Activated CD8-positive, alpha-beta memory T cell treated with anti-CD3 and anti-CD28 coated beads, Interleukin-2, amount 10 ng/mL, durations not matched to agents 7 days and 5 days (primary cell): ENCODE measurements at regions not wholly inside any gene's neighbourhood (a gene's known extent, or its start where the extent isn't known, plus 50 kb on each side); places are given as distances from the start of the nearest gene placed in this dataset.

Source experiments
- ATAC-seq: fragments of 150-1000 bp; cut with Tn5 transposase; one replicate; pipeline ENCODE4 v1.10.0; 2021; ENCODE audit warnings: moderate library complexity
- CTCF ChIA-PET: fragments of 350-600 bp; sonication (Branson Sonifier 250); formaldehyde crosslinking; loops from one replicate; lab custom pipeline; 2021; ENCODE audit warnings: antibody characterized with exemption; lab: Charles Lee
- DNase-seq: peaks from one replicate; pipeline ENCODE4 v3.0.0-alpha.2; 2020
- H3K27ac Mint-ChIP-seq: one replicate; pipeline ENCODE4 v1.8.0; 2021; ENCODE audit warnings: mild to moderate bottlenecking, mixed read lengths
- H3K27me3 Mint-ChIP-seq: one replicate; pipeline ENCODE4 v1.8.0; 2021; ENCODE audit warnings: mixed read lengths
- H3K36me3 Mint-ChIP-seq: one replicate; pipeline ENCODE4 v1.8.0; 2021; ENCODE audit warnings: mild to moderate bottlenecking, mixed read lengths
- H3K4me1 Mint-ChIP-seq: one replicate; pipeline ENCODE4 v1.8.0; 2021; ENCODE audit warnings: mixed read lengths
- H3K4me3 Mint-ChIP-seq: one replicate; pipeline ENCODE4 v1.8.0; 2021; ENCODE audit warnings: mild to moderate bottlenecking, moderate library complexity, mixed read lengths
- H3K9me3 Mint-ChIP-seq: one replicate; pipeline ENCODE4 v1.8.0; 2022; ENCODE audit warnings: low read depth, mixed read lengths

DNA sequence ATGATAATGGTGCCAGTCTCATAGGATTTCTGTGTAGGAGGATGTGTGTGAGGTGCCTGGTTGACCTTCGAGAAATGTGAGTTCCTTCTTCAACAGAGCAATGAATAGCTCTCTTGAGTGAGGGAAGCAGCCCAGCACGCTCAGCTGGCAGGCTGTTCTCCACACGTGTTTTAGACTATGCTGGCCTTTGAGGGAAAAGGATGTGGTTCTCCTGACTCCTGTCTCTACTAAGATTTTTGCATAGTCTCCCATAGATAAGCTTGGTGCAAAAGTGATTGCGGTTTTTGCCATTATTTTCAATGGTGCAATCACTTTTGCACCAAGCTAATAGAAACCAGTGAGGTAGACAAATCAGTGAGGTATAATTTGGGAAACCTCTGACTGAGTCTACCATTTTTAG lies 284.1 kb downstream of the SLC4A3 start:
- no peaks in the 10 kb centered on the region for H3K4me1 Mint-ChIP-seq
- H3K9me3 Mint-ChIP-seq = no peaks in the 10 kb centered on the region
- ATAC-seq (no peak), DNase-seq (no peak)
- H3K27me3 Mint-ChIP-seq = no peaks in the 10 kb centered on the region
- H3K27ac Mint-ChIP-seq = no peak overlapping the region
- no peaks in the 10 kb centered on the region for H3K36me3 Mint-ChIP-seq
- CTCF ChIA-PET = no interaction called here
- no peak overlapping the region for H3K4me3 Mint-ChIP-seq

DNA sequence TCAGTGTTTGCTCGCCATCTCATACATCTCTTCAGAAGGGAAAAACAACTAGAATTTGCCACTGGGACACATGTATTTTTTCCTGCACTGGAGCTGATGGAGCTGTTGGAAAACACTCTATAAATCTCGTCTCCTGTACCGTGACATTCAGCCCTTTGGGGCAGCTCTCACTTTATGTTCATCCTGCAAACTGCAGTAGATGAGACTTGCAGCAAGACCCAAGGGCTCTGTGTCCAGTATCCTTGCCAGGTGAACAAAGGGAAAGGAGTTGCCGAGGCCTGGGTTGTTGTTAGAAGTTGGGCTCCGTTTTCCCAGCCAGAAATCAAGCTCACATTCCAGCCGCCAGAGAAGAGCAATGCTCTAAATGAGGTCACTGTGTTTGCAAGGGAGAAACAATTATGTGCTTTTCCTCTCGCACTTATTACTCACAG lies 285.1 kb downstream of the SLC4A3 start:
- Mint-ChIP-seq H3K27me3 (no peaks in the 10 kb centered on the region), H3K36me3 (no peaks in the 10 kb centered on the region), H3K27ac (no peak overlapping the region), H3K9me3 (no peaks in the 10 kb centered on the region), H3K4me1 (no peaks in the 10 kb centered on the region), H3K4me3 (no peak overlapping the region)
- ATAC-seq = no peak
- DNase-seq = no peak
- CTCF ChIA-PET = no interaction called here

DNA sequence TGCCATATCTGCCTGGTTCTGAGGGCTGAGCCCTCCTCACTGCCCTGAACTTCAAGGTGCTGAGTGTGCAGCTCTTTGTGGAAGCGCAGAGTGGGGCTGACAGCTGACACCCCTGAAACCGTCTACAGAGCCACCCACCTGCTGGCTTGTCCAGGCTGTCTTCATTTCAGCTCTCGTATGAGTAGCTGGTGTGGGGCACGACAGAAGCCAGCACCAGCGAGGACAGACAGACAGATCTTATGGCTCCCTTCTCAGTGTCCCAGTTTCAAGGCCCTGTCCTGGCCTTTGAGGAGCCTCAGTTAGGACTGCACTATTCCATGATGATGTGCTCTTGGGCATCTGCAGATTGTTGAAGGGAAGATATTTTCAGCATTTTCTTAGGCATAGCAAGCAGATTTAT lies 287.1 kb downstream of the SLC4A3 start:
- no peaks in the 10 kb centered on the region for H3K4me1 Mint-ChIP-seq
- no peaks in the 10 kb centered on the region for H3K27me3 Mint-ChIP-seq
- no peaks in the 10 kb centered on the region for H3K36me3 Mint-ChIP-seq
- DNase-seq (no peak), ATAC-seq (no peak)
- CTCF ChIA-PET = no interaction called here
- H3K9me3 Mint-ChIP-seq = no peaks in the 10 kb centered on the region
- no peak overlapping the region for H3K27ac Mint-ChIP-seq
- H3K4me3 Mint-ChIP-seq = no peak overlapping the region

DNA sequence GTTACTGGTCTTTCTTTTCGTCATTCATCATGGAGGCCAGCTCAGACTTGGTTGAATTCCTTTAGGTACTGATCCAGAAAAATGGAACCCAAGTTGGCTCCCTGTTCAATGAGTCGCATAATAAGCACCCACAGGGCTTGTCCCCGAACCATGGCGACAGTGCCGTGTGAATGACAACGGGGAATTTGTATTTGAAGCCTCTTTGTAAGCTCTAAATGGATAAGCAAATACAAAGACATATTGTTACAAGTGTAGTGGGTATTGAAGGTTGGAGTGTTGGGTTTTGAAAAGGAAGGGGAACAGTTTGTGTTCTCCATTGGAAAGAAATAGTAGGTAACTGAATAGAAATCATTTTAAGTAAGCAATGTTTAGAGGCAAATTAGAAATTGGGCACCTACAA lies 288.9 kb downstream of the SLC4A3 start:
- no peak for DNase-seq
- CTCF ChIA-PET = no interaction called here
- no peaks in the 10 kb centered on the region for H3K27me3 Mint-ChIP-seq
- H3K4me1 Mint-ChIP-seq = no peaks in the 10 kb centered on the region
- H3K27ac Mint-ChIP-seq = no peak overlapping the region
- no peaks in the 10 kb centered on the region for H3K36me3 Mint-ChIP-seq
- H3K9me3 Mint-ChIP-seq = no peaks in the 10 kb centered on the region
- no peak overlapping the region for H3K4me3 Mint-ChIP-seq
- no peak for ATAC-seq

DNA sequence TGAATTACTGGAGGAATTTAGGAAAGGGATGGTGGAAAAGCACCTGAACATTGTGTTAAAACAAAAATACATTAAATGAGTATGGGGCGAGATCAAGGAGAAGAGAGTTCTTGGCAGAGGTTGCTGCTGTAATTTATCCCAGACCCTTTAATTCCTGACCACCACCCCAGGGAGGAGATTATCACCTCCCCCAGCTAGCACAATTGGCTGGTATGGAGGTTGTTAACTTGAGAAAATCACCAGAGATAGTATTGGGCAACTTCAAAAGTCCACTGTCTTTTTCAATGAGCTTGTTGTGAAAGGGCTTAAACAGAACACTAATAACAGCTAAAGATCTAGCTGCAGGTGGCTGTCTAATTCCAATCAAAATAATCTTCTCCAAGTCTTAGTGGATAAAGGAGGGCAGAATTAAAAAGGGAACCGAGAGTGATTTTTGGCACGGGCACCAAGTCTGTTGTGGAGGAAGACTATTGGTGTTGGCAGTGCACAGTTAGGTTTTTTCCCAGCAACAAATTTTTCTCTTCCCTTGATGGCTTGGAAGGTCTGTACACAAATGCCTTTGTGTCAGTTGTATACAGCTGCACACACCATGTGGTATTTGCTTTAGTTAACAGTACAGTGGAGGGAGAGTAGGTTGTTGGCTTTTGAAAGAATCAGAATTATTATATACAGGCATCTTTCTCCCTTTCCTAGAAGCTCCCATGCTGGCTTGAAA lies 289.5 kb downstream of the SLC4A3 start:
- H3K4me3 Mint-ChIP-seq = no peak overlapping the region
- H3K9me3 Mint-ChIP-seq = no peaks in the 10 kb centered on the region
- CTCF ChIA-PET = no interaction called here
- ATAC-seq (no peak), DNase-seq (no peak)
- no peak overlapping the region for H3K27ac Mint-ChIP-seq
- H3K36me3 Mint-ChIP-seq = no peaks in the 10 kb centered on the region
- H3K4me1 Mint-ChIP-seq = no peaks in the 10 kb centered on the region
- no peaks in the 10 kb centered on the region for H3K27me3 Mint-ChIP-seq

DNA sequence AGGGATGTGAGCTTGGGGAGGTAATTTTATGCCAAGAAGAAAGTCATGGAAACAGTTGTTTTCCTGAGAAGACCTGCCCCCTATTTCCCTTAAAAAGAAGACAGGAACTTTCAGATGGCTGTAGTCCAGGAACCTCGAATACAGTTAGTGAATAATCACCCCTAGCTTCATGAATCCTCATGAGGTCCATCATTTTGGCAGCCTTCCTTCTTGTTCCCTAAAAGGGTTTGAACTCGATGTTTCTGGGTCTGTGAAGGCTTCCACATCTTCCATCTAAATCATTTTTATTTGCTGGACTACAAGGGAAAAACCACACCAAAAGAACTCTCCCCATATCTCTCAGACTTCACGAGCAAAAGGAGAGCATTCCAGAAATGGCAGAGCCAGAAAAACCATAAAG lies 290.8 kb downstream of the SLC4A3 start:
- Mint-ChIP-seq H3K9me3 (no peaks in the 10 kb centered on the region), H3K4me1 (no peaks in the 10 kb centered on the region), H3K27me3 (no peaks in the 10 kb centered on the region), H3K27ac (no peak overlapping the region), H3K4me3 (no peak overlapping the region), H3K36me3 (no peaks in the 10 kb centered on the region)
- DNase-seq = no peak
- no peak for ATAC-seq
- CTCF ChIA-PET = no interaction called here

DNA sequence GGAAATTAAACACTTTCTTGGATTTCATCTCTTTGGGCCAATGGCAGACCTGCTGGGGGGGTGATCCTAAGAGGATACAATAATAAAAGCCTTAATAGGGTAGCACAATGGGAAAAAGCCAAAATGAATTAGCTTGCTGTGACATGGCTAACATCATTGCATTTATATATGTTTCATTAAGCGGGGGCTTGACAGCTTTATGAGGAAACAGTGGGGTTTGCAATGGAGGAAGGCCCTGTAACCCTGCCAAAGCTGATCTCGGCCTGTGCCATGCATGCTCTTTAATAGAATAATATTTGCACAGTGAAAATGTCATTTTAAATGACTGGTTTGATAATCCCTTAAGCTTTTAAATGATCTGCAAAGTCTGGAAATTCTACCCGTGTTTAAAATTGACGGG lies 291.5 kb downstream of the SLC4A3 start:
- DNase-seq (no peak), ATAC-seq (no peak)
- CTCF ChIA-PET = no interaction called here
- Mint-ChIP-seq H3K9me3 (no peaks in the 10 kb centered on the region), H3K27me3 (no peaks in the 10 kb centered on the region), H3K4me1 (no peaks in the 10 kb centered on the region), H3K27ac (no peak overlapping the region), H3K36me3 (no peaks in the 10 kb centered on the region), H3K4me3 (no peak overlapping the region)

DNA sequence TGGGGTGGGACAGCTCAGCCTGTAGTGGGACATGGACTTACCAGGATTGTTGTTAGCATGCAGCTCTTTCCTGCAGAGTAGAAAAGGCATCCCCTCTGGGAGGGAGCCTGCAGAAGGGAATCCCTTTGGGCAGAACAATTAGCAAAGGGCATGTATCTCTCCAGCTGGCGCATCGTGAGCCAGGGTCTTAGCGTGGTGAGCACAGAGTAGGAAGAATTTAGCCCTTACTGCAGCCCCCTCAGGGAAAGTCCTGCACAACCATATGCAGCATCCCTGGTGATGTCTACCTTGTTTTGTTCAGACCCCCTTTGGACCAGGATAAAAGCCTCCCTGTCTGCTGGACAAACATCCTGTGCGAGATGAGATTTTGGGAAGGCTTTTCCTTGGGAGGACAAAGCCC lies 292.1 kb downstream of the SLC4A3 start:
- H3K36me3 Mint-ChIP-seq = no peaks in the 10 kb centered on the region
- H3K9me3 Mint-ChIP-seq = no peaks in the 10 kb centered on the region
- CTCF ChIA-PET = no interaction called here
- H3K27me3 Mint-ChIP-seq = no peaks in the 10 kb centered on the region
- no peak overlapping the region for H3K27ac Mint-ChIP-seq
- no peaks in the 10 kb centered on the region for H3K4me1 Mint-ChIP-seq
- H3K4me3 Mint-ChIP-seq = no peak overlapping the region
- DNase-seq (no peak), ATAC-seq (no peak)

DNA sequence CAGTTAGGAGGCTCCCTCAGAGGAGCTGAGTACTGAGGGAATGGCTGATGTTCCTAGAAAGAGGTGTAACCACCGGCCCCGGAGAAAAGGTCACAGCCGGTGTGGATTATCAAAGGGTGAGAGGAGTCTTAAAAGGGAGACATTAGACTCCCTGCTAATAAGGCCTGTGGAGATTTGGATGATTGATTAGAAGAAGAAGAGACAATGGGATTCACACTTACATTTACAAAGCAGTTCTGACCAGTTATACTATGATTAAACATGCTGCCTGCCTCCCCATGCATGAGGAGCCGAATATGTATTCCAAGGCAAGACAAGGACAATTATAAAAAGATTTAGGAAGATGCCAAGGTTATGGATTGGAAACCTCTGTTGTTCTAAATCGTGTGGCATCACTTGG lies 302.4 kb downstream of the SLC4A3 start:
- Mint-ChIP-seq H3K4me1 (no peaks in the 10 kb centered on the region), H3K4me3 (no peak overlapping the region), H3K9me3 (no peaks in the 10 kb centered on the region), H3K27ac (no peak overlapping the region), H3K27me3 (no peaks in the 10 kb centered on the region), H3K36me3 (no peaks in the 10 kb centered on the region)
- CTCF ChIA-PET = no interaction called here
- ATAC-seq (no peak), DNase-seq (no peak)

DNA sequence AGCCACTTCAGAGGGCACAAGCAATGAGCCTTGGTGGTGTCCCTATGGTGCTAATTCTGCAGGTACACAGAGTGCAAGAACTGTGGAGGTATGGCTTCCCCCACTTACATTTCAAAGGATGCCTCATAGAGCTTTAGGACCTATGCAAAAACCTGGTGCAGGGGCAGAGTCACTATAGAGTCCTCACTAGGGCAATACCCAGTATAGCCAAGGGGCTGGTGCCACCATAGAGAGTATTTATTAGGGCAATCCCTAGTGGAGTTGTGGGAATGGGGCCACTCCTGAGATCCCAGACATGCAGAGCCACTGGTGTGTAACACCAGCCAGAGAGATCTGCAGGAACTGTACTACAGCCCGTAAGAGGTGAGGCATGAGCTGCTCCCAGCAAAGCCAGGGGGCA lies 312.2 kb downstream of the SLC4A3 start:
- CTCF ChIA-PET = no interaction called here
- no peak for DNase-seq
- ATAC-seq = no peak
- Mint-ChIP-seq H3K4me1 (no peaks in the 10 kb centered on the region), H3K4me3 (no peak overlapping the region), H3K9me3 (no peaks in the 10 kb centered on the region), H3K27me3 (no peaks in the 10 kb centered on the region), H3K27ac (no peak overlapping the region), H3K36me3 (no peaks in the 10 kb centered on the region)

DNA sequence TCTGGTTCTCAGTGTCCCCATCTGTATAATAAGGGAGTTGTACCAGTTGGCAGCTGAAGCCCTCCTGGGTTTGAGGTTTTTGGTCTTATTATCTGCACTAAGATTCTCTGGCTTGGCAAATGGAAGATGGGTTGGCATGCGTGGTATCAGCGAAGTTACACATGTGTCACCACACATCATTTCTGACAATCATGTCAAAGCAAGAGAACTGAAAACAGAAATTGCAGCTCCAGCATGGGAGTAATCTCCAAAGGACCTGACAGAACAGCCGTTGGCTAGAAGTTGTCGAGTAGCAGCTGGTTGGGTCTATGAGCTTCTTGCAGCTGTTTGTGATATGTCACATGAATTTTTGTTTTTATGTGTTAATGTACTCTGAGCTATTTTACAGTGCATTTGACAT lies 317.4 kb downstream of the SLC4A3 start:
- no peak overlapping the region for H3K27ac Mint-ChIP-seq
- no peak for DNase-seq
- H3K4me1 Mint-ChIP-seq = no peaks in the 10 kb centered on the region
- H3K36me3 Mint-ChIP-seq = no peaks in the 10 kb centered on the region
- H3K4me3 Mint-ChIP-seq = no peak overlapping the region
- no peaks in the 10 kb centered on the region for H3K27me3 Mint-ChIP-seq
- CTCF ChIA-PET = no interaction called here
- no peaks in the 10 kb centered on the region for H3K9me3 Mint-ChIP-seq
- ATAC-seq = no peak

DNA sequence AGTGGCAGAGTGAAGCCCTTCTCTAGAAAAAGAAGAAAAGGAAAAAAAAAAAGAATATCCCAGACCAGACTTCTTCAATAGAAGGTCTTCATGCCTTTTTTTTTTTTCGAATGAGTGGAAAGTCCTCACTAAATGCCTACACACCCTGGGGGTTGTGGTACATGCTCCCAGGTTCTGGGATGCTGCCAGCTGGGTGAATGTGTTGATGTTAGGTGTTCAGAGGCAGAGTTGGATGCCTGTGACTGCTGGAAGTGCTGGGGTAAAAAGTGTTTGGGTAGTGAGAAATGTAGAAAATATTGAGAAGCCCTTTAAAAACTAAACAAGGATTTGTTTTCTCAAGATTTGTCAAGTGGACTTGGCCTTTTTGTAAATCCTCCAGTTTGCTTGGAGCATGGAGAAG lies 318.6 kb downstream of the SLC4A3 start:
- H3K4me1 Mint-ChIP-seq = no peaks in the 10 kb centered on the region
- no peaks in the 10 kb centered on the region for H3K9me3 Mint-ChIP-seq
- DNase-seq = no peak
- ATAC-seq = no peak
- no peak overlapping the region for H3K27ac Mint-ChIP-seq
- H3K27me3 Mint-ChIP-seq = no peaks in the 10 kb centered on the region
- no peaks in the 10 kb centered on the region for H3K36me3 Mint-ChIP-seq
- no peak overlapping the region for H3K4me3 Mint-ChIP-seq
- CTCF ChIA-PET = no interaction called here

DNA sequence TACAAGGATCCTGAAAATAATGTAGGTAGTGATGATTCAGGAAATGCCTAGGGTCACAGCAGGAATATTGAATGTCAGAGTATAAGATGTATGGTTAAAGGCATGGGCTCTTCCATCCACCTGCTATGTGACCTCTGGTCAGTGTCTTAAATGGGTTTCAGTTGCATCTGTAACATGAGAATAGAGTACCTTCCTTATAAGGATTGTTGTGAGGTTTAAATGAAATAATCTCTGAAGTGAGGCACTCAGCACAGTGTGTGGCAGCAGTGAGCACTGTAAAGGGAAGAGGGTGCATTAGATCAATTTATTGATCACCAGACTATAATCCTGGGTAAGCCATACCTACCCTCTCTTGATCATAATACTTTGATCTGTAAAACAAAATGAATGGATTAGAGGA lies 319.1 kb downstream of the SLC4A3 start:
- no peak for DNase-seq
- Mint-ChIP-seq H3K4me1 (no peaks in the 10 kb centered on the region), H3K36me3 (no peaks in the 10 kb centered on the region), H3K4me3 (no peak overlapping the region), H3K27ac (no peak overlapping the region), H3K27me3 (no peaks in the 10 kb centered on the region), H3K9me3 (no peaks in the 10 kb centered on the region)
- no peak for ATAC-seq
- CTCF ChIA-PET = no interaction called here

DNA sequence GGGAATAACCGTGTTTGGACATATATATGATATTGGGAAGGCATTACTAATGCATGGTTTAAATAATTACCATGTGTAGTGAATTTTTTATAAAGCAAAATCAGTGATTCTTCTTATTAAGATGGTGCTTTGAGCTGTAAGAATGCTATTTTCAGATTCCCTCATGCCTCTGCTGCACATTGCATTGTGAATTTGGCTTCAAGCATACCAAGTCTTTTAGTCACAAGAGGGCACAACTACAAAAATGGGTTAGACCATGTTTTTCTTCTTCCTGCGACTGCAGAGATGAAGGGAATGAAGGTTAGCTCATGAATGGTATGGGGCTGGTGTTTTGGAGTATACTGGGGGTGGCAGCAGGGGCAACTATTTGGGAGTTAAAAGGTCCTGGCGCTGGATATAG lies 320.1 kb downstream of the SLC4A3 start:
- CTCF ChIA-PET = no interaction called here
- no peaks in the 10 kb centered on the region for H3K36me3 Mint-ChIP-seq
- H3K9me3 Mint-ChIP-seq = no peaks in the 10 kb centered on the region
- H3K27me3 Mint-ChIP-seq = no peaks in the 10 kb centered on the region
- H3K27ac Mint-ChIP-seq = no peak overlapping the region
- no peaks in the 10 kb centered on the region for H3K4me1 Mint-ChIP-seq
- ATAC-seq (no peak), DNase-seq (no peak)
- no peak overlapping the region for H3K4me3 Mint-ChIP-seq

DNA sequence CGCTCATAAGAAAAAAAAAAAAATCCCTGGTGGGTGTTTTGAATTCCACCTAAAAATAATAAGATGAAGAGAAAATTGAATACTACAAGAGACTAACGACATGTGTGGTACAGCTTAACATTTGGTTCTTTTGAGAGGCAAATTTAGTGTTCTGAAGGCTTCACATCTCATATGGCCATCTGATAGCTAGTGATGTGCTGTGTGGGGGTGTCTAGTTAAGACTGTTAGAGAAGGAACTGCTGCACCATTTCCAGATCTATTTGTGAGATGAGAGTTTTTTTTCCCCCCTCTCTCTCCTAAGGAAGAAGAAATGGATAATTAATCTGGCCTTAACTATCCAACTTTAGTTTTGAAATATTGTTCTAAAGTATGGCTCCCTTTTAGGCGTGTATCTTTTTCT lies 321.6 kb downstream of the SLC4A3 start:
- CTCF ChIA-PET = no interaction called here
- ATAC-seq (no peak), DNase-seq (no peak)
- Mint-ChIP-seq H3K4me3 (no peak overlapping the region), H3K27ac (no peak overlapping the region), H3K9me3 (no peaks in the 10 kb centered on the region), H3K36me3 (no peaks in the 10 kb centered on the region), H3K27me3 (no peaks in the 10 kb centered on the region), H3K4me1 (no peaks in the 10 kb centered on the region)
